BJ (cell line): ENCODE measurements at regions not wholly inside any gene's neighbourhood (a gene's known extent, or its start where the extent isn't known, plus 50 kb on each side); places are given as distances from the start of the nearest gene placed in this dataset.

Source experiments
- CTCF ChIA-PET: fragments of 350-600 bp; formaldehyde crosslinking; extraction: SDS; loops from one replicate; lab custom pipeline; 2021; ENCODE audit warnings: antibody characterized with exemption, inconsistent platforms; lab: Yijun Ruan, JAX
- POLR2A ChIA-PET: fragments of 300-600 bp; sonication (Branson Sonifier 250); formaldehyde crosslinking; extraction: SDS; loops from one replicate; lab custom pipeline; 2021; ENCODE audit warnings: antibody characterized with exemption; lab: Charles Lee
- DNase-seq: peaks from one replicate; pipeline ENCODE4 v3.0.0-alpha.2; 2011; ENCODE audit warnings: low read depth
- H3K27me3 ChIP-seq: 2 replicates; pipeline ENCODE4 v1.6.0; 2011; ENCODE audit warnings: low read length; ENCODE audit not compliant: control insufficient read depth, insufficient read depth
- H3K36me3 ChIP-seq: 2 replicates; pipeline ENCODE4 v1.5.1; 2011; ENCODE audit warnings: low read length; ENCODE audit not compliant: control insufficient read depth, insufficient read depth
- H3K4me3 ChIP-seq: 2 replicates; pipeline ENCODE4 v1.5.1; 2011; ENCODE audit warnings: low read depth, mild to moderate bottlenecking, control low read depth, low read length
- TF ChIP-seq, protein P1 (sequence below): IDR thresholded peaks from 2 replicates; pipeline ENCODE4 v1.5.1; 2011; ENCODE audit warnings: low read depth, mild to moderate bottlenecking, control low read depth, inconsistent platforms, low read length, moderate library complexity; ENCODE audit not compliant: insufficient read depth

DNA sequence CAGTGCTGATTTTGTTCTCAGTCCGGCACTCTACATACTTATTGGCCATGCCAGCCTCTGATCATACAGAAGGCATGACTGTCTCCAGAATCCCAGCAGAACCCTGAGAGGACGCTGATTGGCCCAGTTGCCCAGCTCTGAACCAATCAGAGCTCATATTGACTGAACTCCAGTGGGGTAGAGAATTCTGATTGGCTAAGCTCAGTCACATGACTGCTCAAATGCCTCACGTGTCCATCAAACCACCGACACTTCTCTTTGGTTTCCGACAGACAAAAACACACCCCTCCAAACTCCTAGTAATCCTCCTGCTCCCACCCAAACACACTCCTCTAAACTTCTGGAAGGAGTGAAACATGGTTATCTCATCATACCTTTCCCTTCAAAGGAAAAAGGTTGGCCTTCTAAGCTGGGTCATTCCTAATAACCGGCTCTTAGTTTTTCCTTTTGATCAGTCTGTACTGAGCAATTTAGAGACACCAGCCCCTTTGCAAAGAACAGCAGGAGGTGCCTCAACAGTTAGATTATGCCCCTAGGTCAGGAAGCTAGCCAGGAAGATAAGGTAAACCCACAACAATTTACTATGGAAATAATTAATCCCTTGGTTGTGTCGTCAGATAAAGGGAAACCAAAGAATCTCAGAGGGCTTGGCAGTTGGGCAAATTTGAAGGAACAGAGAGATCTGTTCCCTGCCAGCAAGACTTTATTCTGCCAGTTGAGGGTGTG lies 187.8 kb downstream of the TLE3 start:
- Histone ChIP-seq H3K36me3 (no peaks in the 10 kb centered on the region), H3K27me3 (peaks cover 2% of the 10 kb centered on the region; the same call in 1 of the 2 replicates), H3K4me3 (no peak overlapping the region)
- ChIA-PET CTCF (no interaction called here), POLR2A (no interaction called here)
- TF ChIP-seq, protein P1, sequence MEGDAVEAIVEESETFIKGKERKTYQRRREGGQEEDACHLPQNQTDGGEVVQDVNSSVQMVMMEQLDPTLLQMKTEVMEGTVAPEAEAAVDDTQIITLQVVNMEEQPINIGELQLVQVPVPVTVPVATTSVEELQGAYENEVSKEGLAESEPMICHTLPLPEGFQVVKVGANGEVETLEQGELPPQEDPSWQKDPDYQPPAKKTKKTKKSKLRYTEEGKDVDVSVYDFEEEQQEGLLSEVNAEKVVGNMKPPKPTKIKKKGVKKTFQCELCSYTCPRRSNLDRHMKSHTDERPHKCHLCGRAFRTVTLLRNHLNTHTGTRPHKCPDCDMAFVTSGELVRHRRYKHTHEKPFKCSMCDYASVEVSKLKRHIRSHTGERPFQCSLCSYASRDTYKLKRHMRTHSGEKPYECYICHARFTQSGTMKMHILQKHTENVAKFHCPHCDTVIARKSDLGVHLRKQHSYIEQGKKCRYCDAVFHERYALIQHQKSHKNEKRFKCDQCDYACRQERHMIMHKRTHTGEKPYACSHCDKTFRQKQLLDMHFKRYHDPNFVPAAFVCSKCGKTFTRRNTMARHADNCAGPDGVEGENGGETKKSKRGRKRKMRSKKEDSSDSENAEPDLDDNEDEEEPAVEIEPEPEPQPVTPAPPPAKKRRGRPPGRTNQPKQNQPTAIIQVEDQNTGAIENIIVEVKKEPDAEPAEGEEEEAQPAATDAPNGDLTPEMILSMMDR = no peak
- DNase-seq = no peak

DNA sequence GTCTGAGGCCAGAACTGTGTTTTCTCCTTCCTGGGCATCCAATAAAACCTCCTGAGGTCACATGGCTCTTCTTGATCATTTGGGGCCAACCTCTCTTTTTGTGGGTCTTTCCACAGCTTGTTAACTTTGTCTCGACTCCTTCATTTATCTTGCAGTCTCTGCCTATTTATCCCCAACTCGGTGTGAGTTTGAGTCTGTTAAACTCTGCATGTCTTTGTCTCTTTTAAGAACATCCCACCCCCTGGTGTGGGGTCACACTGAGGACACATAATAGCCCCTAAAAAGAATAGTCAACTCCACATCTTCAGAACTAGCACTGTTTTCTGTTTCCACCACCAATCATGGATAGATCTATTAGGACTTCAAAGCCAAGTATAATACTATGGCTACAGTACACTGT lies 187.2 kb downstream of the TLE3 start:
- DNase-seq = no peak
- H3K4me3 ChIP-seq = no peak overlapping the region
- peaks cover 2% of the 10 kb centered on the region; the same call in 1 of the 2 replicates for H3K27me3 ChIP-seq
- CTCF ChIA-PET = interaction anchor here (0.5 kb wide), 1 partner anchor 344 kb away, joined by 3 read pairs; no protein-coding TSS in a partner anchor
- POLR2A ChIA-PET = no interaction called here
- H3K36me3 ChIP-seq = no peaks in the 10 kb centered on the region
- TF ChIP-seq, protein P1 = no peak

DNA sequence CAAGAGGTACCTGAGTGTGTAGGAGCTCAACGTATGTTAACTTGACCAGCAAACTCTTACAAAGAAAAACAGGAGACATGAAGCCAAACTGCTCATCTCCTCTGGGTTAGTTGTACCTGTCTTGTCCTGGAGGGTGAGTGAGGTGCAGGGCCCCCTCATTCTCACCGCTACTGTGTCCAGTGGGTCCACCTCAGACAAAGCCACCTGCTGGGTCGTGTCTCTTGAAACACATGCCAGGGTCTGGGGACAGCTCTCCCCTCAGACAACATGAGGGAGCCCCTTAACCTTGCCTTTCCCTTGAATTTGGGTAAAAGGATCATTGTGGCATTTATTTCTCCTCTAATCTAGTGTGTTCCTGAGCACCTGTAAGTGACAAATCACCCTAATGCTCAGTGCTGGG lies 185.6 kb downstream of the TLE3 start:
- no peak for DNase-seq
- POLR2A ChIA-PET = no interaction called here
- CTCF ChIA-PET = interaction anchor here (1.3 kb wide), 1 partner anchor 8 kb away, joined by 4 read pairs; no protein-coding TSS in a partner anchor
- H3K4me3 ChIP-seq = no peak overlapping the region
- TF ChIP-seq, protein P1 = no peak
- H3K27me3 ChIP-seq = peaks cover 4% of the 10 kb centered on the region
- no peaks in the 10 kb centered on the region for H3K36me3 ChIP-seq

DNA sequence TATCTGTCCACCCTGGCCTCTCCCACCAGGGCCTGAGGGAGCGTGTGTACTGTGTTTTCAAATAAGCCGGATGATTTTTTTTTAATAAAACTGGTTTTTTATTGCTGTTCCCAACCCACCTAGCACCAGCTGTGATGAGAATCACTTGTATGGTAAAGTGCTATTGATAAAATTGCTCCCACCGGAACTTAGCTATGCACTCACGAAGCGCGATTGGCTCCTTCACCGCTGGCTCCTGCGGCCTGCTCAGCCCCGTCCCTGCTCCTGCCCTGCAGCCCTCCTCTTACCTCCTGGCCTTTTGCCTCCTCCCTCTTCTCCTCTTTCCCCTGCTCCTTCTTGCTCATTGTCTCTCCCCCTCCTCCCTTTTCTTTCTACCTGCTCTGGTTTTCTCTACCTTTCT lies 183.7 kb downstream of the TLE3 start:
- ChIA-PET CTCF (no interaction called here), POLR2A (no interaction called here)
- Histone ChIP-seq H3K36me3 (no peaks in the 10 kb centered on the region), H3K4me3 (no peak overlapping the region), H3K27me3 (peaks cover 4% of the 10 kb centered on the region)
- no peak for DNase-seq
- TF ChIP-seq, protein P1 = no peak

DNA sequence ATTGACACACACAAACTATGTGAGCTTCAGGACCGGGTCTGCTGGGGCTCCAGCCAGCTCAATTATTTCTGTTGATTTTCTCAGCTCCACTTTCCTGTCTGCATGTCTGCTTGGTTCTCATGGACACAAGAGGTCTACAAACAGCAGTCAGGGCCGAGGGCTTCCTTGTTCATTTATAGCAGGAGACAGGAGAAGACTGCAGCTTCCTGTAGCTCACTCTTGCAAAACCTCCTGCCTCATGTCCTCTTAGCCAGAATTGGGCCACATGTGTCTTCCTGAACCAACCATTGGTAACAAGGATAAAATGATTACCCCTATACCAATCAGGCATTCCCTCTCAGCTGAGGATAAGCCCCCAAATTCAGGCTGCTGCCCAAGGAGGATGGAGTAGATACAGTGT lies 182.8 kb downstream of the TLE3 start:
- TF ChIP-seq, protein P1 = no peak
- Histone ChIP-seq H3K4me3 (no peak overlapping the region), H3K27me3 (peaks cover 4% of the 10 kb centered on the region), H3K36me3 (no peaks in the 10 kb centered on the region)
- ChIA-PET POLR2A (no interaction called here), CTCF (interaction anchor here (0.5 to 1.5 kb wide), 2 partner anchors 54 to 60 kb away, joined by 3 read pairs; no protein-coding TSS in a partner anchor)
- no peak for DNase-seq
